ENCODE measurements at regions not wholly inside any gene's neighbourhood (a gene's known extent, or its start where the extent isn't known, plus 50 kb on each side); places are given as distances from the start of the nearest gene placed in this dataset.

- H3K36me3 ChIP-seq (ENCODE audit: control insufficient read depth in 1 of 2, insufficient read depth in 2 of 2, low read length in 2 of 2): no peaks in the 10 kb centered on the region
Measured at GRCh38 chr16:64225696-64226095, 896.2 kb downstream of the CDH11 start.

GRCh38 chr16:64225036-64225435 lies 896.8 kb downstream of the CDH11 start:
- Histone ChIP-seq H3K4me1 (ENCODE audit: control insufficient read depth in 1 of 2, insufficient read depth in 2 of 2, low read length in 2 of 2) (no peaks in the 10 kb centered on the region), H3K27me3 (ENCODE audit: low read depth, low read length) (no peaks in the 10 kb centered on the region), H3K4me3 (ENCODE audit: low read depth in 1 of 2, low read length in 2 of 2) (no peak overlapping the region), H3K9me3 (ENCODE audit: control insufficient read depth in 1 of 2, low read length in 2 of 2) (no peaks in the 10 kb centered on the region), H3K27ac (ENCODE audit: low read length) (no peak overlapping the region), H3K36me3 (ENCODE audit: control insufficient read depth in 1 of 2, insufficient read depth in 2 of 2, low read length in 2 of 2) (no peaks in the 10 kb centered on the region)

More at GRCh38 chr16:64225696-64226095, 896.2 kb downstream of the CDH11 start:
- Histone ChIP-seq H3K4me1 (ENCODE audit: control insufficient read depth in 1 of 2, insufficient read depth in 2 of 2, low read length in 2 of 2) (no peaks in the 10 kb centered on the region), H3K27ac (ENCODE audit: low read length) (no peak overlapping the region), H3K27me3 (ENCODE audit: low read depth, low read length) (no peaks in the 10 kb centered on the region), H3K9me3 (ENCODE audit: control insufficient read depth in 1 of 2, low read length in 2 of 2) (no peaks in the 10 kb centered on the region), H3K4me3 (ENCODE audit: low read depth in 1 of 2, low read length in 2 of 2) (no peak overlapping the region)

DNA sequence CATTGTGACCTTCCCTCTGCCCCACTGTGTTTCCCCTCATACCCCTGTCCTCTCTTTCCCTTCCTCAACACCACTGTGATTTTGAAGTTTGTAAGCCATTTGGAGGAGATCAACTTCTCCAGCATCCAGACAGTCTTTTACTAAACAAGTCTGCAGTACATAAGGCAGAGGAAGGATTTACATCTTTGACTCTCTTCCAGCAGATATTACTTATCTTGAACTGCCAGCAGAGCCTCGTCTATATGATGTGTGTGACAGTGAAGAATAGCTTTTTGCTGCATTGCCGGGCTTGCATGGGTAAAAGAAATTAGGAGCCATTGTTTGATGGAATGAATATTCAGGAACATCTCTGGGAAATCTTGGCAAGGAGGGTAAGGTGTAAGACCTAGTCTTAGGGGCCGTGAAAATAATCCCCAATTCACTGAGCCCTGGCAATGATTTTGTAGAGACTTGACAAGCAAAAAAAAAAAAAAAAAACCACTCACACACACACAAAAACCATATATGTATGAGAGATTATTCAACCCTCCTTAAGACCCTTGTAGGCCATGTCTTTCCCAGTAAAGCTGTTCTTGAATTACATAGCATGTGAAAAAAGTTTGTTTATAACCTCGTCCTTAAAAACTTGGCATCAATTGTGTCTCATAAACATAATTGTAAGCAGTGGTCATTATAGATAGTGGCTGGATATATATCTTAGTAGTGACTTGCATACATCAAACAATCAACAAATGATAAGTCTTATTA lies 903.9 kb downstream of the CDH11 start:
- no peaks in the 10 kb centered on the region for H3K27me3 ChIP-seq (ENCODE audit: low read depth, low read length)
- no peaks in the 10 kb centered on the region for H3K4me1 ChIP-seq (ENCODE audit: control insufficient read depth in 1 of 2, insufficient read depth in 2 of 2, low read length in 2 of 2)
- H3K36me3 ChIP-seq (ENCODE audit: control insufficient read depth in 1 of 2, insufficient read depth in 2 of 2, low read length in 2 of 2): no peaks in the 10 kb centered on the region
- no peak overlapping the region for H3K4me3 ChIP-seq (ENCODE audit: low read depth in 1 of 2, low read length in 2 of 2)
- no peak overlapping the region for H3K27ac ChIP-seq (ENCODE audit: low read length)
- no peaks in the 10 kb centered on the region for H3K9me3 ChIP-seq (ENCODE audit: control insufficient read depth in 1 of 2, low read length in 2 of 2)

GRCh38 chr16:64215730-64216129 lies 906.1 kb downstream of the CDH11 start:
- Histone ChIP-seq H3K4me3 (ENCODE audit: low read depth in 1 of 2, low read length in 2 of 2) (no peak overlapping the region), H3K27ac (ENCODE audit: low read length) (no peak overlapping the region), H3K36me3 (ENCODE audit: control insufficient read depth in 1 of 2, insufficient read depth in 2 of 2, low read length in 2 of 2) (no peaks in the 10 kb centered on the region), H3K4me1 (ENCODE audit: control insufficient read depth in 1 of 2, insufficient read depth in 2 of 2, low read length in 2 of 2) (no peaks in the 10 kb centered on the region), H3K9me3 (ENCODE audit: control insufficient read depth in 1 of 2, low read length in 2 of 2) (no peaks in the 10 kb centered on the region), H3K27me3 (ENCODE audit: low read depth, low read length) (no peaks in the 10 kb centered on the region)

GRCh38 chr16:64211331-64211730 lies 910.5 kb downstream of the CDH11 start:
- Histone ChIP-seq H3K9me3 (ENCODE audit: control insufficient read depth in 1 of 2, low read length in 2 of 2) (no peaks in the 10 kb centered on the region), H3K36me3 (ENCODE audit: control insufficient read depth in 1 of 2, insufficient read depth in 2 of 2, low read length in 2 of 2) (no peaks in the 10 kb centered on the region), H3K27me3 (ENCODE audit: low read depth, low read length) (no peaks in the 10 kb centered on the region), H3K4me3 (ENCODE audit: low read depth in 1 of 2, low read length in 2 of 2) (no peak overlapping the region), H3K4me1 (ENCODE audit: control insufficient read depth in 1 of 2, insufficient read depth in 2 of 2, low read length in 2 of 2) (no peaks in the 10 kb centered on the region), H3K27ac (ENCODE audit: low read length) (no peak overlapping the region)

DNA sequence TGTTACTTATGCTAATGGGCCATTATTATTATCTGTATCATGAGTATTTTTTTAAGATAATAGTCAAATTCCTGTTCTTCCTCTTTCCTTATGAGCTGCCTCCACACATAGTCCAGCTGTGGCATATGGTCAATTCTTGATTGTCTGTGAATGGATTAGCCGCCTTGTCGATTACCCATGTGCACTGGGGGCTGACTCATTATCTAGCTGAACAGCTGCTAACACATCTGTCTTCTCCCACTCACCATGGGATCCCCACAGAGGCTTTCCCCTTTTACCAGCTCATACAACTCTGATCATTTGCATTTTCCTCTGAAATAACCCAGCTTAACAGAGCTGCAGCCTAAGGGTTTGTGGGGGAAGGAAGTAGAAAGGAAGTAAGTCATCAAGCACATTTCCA lies 915.0 kb downstream of the CDH11 start:
- Histone ChIP-seq H3K27me3 (ENCODE audit: low read depth, low read length) (no peaks in the 10 kb centered on the region), H3K4me1 (ENCODE audit: control insufficient read depth in 1 of 2, insufficient read depth in 2 of 2, low read length in 2 of 2) (no peaks in the 10 kb centered on the region), H3K36me3 (ENCODE audit: control insufficient read depth in 1 of 2, insufficient read depth in 2 of 2, low read length in 2 of 2) (no peaks in the 10 kb centered on the region), H3K4me3 (ENCODE audit: low read depth in 1 of 2, low read length in 2 of 2) (no peak overlapping the region), H3K9me3 (ENCODE audit: control insufficient read depth in 1 of 2, low read length in 2 of 2) (no peaks in the 10 kb centered on the region), H3K27ac (ENCODE audit: low read length) (no peak overlapping the region)

DNA sequence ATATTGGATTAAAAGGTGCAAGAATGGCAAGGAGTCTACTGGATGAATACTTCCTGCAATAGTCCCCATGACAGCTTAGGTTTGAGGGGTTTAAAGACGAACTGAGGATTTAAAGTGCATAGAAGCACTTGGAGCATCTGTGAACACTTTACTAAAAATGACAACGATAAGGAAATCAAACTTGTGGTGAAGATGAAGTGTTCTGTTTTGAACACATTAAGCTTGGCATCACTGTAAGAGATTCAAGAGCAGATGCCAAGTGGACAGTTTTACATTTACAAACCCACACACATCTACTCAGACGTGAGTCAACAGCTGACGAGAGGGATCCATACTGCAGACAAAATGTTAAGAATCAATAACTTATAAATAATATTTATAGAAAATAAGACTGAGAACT lies 918.7 kb downstream of the CDH11 start:
- H3K4me3 ChIP-seq (ENCODE audit: low read depth in 1 of 2, low read length in 2 of 2): no peak overlapping the region
- H3K36me3 ChIP-seq (ENCODE audit: control insufficient read depth in 1 of 2, insufficient read depth in 2 of 2, low read length in 2 of 2): no peaks in the 10 kb centered on the region
- H3K4me1 ChIP-seq (ENCODE audit: control insufficient read depth in 1 of 2, insufficient read depth in 2 of 2, low read length in 2 of 2): no peaks in the 10 kb centered on the region
- H3K27me3 ChIP-seq (ENCODE audit: low read depth, low read length): no peaks in the 10 kb centered on the region
- H3K9me3 ChIP-seq (ENCODE audit: control insufficient read depth in 1 of 2, low read length in 2 of 2): no peaks in the 10 kb centered on the region
- H3K27ac ChIP-seq (ENCODE audit: low read length): no peak overlapping the region

DNA sequence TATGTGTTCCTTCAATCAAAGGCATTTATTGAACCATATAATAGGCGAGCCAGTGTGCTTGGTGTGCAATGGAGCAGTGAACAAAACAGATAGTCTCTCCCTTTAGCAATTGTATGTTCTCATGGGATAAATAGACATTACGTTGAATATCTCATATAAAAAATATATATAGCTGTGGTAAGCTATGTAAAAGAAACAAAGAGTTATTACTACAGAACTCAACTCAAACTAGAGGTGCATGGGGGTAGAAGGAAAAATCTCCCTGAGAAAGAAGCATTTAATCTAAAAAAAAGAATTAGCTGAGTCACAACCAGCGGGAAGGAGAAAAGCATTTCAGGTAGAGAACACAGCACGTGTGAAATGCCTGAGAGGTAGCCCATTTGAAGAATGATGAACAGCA lies 919.3 kb downstream of the CDH11 start:
- H3K9me3 ChIP-seq (ENCODE audit: control insufficient read depth in 1 of 2, low read length in 2 of 2): no peaks in the 10 kb centered on the region
- no peak overlapping the region for H3K27ac ChIP-seq (ENCODE audit: low read length)
- H3K27me3 ChIP-seq (ENCODE audit: low read depth, low read length): no peaks in the 10 kb centered on the region
- H3K4me1 ChIP-seq (ENCODE audit: control insufficient read depth in 1 of 2, insufficient read depth in 2 of 2, low read length in 2 of 2): no peaks in the 10 kb centered on the region
- no peak overlapping the region for H3K4me3 ChIP-seq (ENCODE audit: low read depth in 1 of 2, low read length in 2 of 2)
- H3K36me3 ChIP-seq (ENCODE audit: control insufficient read depth in 1 of 2, insufficient read depth in 2 of 2, low read length in 2 of 2): no peaks in the 10 kb centered on the region

- Histone ChIP-seq H3K27me3 (ENCODE audit: low read depth, low read length) (no peaks in the 10 kb centered on the region), H3K9me3 (ENCODE audit: control insufficient read depth in 1 of 2, low read length in 2 of 2) (no peaks in the 10 kb centered on the region), H3K4me3 (ENCODE audit: low read depth in 1 of 2, low read length in 2 of 2) (no peak overlapping the region), H3K36me3 (ENCODE audit: control insufficient read depth in 1 of 2, insufficient read depth in 2 of 2, low read length in 2 of 2) (no peaks in the 10 kb centered on the region), H3K4me1 (ENCODE audit: control insufficient read depth in 1 of 2, insufficient read depth in 2 of 2, low read length in 2 of 2) (no peaks in the 10 kb centered on the region), H3K27ac (ENCODE audit: low read length) (no peak overlapping the region)
Measured at GRCh38 chr16:64196444-64196843, 925.4 kb downstream of the CDH11 start.

- Histone ChIP-seq H3K4me1 (ENCODE audit: control insufficient read depth in 1 of 2, insufficient read depth in 2 of 2, low read length in 2 of 2) (peaks cover 0 to 7% of the 10 kb centered on the region in 2 donors), H3K36me3 (ENCODE audit: control insufficient read depth in 1 of 2, insufficient read depth in 2 of 2, low read length in 2 of 2) (no peaks in the 10 kb centered on the region), H3K27me3 (ENCODE audit: low read depth, low read length) (no peaks in the 10 kb centered on the region), H3K4me3 (ENCODE audit: low read depth in 1 of 2, low read length in 2 of 2) (no peak overlapping the region), H3K27ac (ENCODE audit: low read length) (no peak overlapping the region), H3K9me3 (ENCODE audit: control insufficient read depth in 1 of 2, low read length in 2 of 2) (no peaks in the 10 kb centered on the region)
Measured at GRCh38 chr16:64185954-64186353, 935.9 kb downstream of the CDH11 start.

DNA sequence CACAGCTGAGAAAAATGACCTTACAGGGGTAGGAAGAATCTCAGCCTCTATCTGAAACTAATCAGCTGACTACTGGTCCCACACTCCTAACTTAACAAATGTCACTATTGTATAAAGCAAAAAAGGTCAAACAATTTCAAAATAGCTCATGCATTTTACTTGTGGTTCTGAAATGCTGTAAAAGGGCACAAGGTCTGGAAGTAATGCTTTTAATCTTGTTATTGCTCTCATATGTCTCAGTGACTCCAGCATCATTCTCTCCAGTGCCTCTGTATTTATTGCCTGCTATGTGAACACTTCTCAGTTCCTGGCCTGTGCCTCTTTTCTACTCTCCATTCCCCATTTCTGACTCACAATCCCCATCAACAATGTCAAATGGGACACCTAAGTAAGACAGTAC lies 937.7 kb downstream of the CDH11 start:
- H3K4me3 ChIP-seq (ENCODE audit: low read depth in 1 of 2, low read length in 2 of 2): no peak overlapping the region
- no peak overlapping the region for H3K27ac ChIP-seq (ENCODE audit: low read length)
- H3K27me3 ChIP-seq (ENCODE audit: low read depth, low read length): no peaks in the 10 kb centered on the region
- no peaks in the 10 kb centered on the region for H3K36me3 ChIP-seq (ENCODE audit: control insufficient read depth in 1 of 2, insufficient read depth in 2 of 2, low read length in 2 of 2)
- no peaks in the 10 kb centered on the region for H3K9me3 ChIP-seq (ENCODE audit: control insufficient read depth in 1 of 2, low read length in 2 of 2)
- H3K4me1 ChIP-seq (ENCODE audit: control insufficient read depth in 1 of 2, insufficient read depth in 2 of 2, low read length in 2 of 2): peaks cover 0 to 7% of the 10 kb centered on the region in 2 donors

DNA sequence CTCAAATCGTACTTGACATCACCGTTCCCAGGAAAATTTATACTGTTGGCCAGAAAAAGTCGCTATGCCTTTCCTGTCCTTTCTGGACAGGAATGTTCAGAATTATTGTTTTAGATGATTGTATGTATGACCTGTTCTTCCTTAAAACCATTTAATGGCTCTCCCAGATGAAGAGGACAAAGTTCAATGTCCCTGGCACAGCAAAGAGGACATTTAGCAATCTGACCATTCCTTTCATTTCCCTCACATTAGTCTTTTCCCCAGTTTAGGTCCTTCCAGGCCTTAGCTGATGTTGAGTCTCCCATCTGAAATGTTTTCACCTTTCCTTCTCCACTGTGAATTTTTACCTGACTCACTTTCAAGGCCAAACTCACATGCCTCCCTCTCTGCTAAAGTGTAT lies 938.9 kb downstream of the CDH11 start:
- Histone ChIP-seq H3K4me1 (ENCODE audit: control insufficient read depth in 1 of 2, insufficient read depth in 2 of 2, low read length in 2 of 2) (peaks cover 0 to 7% of the 10 kb centered on the region in 2 donors), H3K27me3 (ENCODE audit: low read depth, low read length) (no peaks in the 10 kb centered on the region), H3K36me3 (ENCODE audit: control insufficient read depth in 1 of 2, insufficient read depth in 2 of 2, low read length in 2 of 2) (no peaks in the 10 kb centered on the region), H3K9me3 (ENCODE audit: control insufficient read depth in 1 of 2, low read length in 2 of 2) (peaks cover 0 to 7% of the 10 kb centered on the region in 2 donors), H3K27ac (ENCODE audit: low read length) (no peak overlapping the region), H3K4me3 (ENCODE audit: low read depth in 1 of 2, low read length in 2 of 2) (no peak overlapping the region)

Measured in muscle layer of duodenum (tissue), 2 donors.